ENCODE measurements at regions not wholly inside any gene's neighbourhood (a gene's known extent, or its start where the extent isn't known, plus 50 kb on each side); places are given as distances from the start of the nearest gene placed in this dataset.

- FAIRE-seq (no peak), DNase-seq (ENCODE audit: insufficient read length) (no peak)
- TF ChIP-seq TAF1 (IDR thresholded peaks at IDR 0.05; ENCODE audit: borderline replicate concordance, low read depth, low read length), result no peak
- TF ChIP-seq POLR2AphosphoS5 (IDR thresholded peaks at IDR 0.05; ENCODE audit: low read depth, low read length), result no peak
- no peak for TF ChIP-seq POLR2A (IDR thresholded peaks at IDR 0.05; ENCODE audit: low read depth, low read length)
These were observed 120.9 kb upstream of the KL start for GRCh38 chr13:32895296-32895695.

DNA sequence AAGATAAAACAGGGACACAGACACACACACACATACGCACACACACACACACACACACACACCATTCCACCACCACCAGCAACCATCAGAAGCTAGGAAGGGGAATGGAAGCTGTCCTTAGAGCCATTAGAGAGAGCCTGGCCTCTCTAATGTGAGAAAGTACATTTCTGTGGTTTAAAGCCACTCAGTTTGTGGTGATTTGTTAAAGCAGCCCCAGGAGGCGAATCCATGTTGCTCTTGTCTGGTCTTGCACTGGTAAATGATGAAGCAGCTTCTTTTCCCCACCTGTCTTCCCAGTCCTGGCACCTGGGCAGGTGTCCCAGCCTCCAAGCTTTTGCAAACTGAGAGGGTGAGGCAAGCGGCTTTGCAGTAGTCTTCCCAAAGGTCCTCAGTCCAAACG lies 118.9 kb upstream of the KL start:
- TF ChIP-seq POLR2A (IDR thresholded peaks at IDR 0.05; ENCODE audit: low read depth, low read length) (no peak), POLR2AphosphoS5 (IDR thresholded peaks at IDR 0.05; ENCODE audit: low read depth, low read length) (no peak), TAF1 (IDR thresholded peaks at IDR 0.05; ENCODE audit: borderline replicate concordance, low read depth, low read length) (no peak)
- FAIRE-seq (no peak), DNase-seq (ENCODE audit: insufficient read length) (no peak)

DNA sequence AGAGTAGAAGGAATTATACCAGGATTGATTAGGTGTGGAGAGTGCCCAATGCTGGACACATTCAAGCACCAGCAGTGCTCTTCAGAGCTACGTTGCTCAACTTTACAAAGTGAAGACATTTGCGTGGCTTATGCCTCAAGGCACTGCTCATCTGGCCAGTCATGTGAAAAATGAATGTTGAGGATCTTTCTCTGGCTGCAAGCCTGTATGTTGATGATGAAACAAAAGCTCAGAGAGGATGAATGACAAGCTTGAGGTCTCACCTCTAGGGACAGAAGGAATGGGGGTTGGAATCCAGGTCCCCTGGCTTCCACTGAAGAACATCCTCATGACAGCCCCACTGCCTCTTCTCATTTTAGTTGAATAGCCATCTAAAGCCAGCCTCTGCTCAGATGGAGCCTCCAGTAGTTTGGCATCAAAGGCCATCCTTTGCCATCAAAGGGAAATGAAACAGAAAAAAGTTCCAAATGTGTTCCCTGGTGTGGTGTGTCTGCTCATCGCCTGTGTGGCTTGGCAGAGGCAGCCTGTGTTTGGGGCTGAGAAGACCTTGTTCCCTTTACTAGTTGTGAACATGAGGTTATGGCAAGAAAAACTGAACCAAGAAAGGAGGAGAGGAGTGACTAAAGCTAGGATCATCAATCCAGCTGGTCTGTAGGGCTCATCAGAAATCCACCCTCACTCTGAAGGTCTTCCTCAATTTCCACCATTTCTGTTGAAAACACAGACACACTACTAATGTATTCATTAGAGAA lies 114.0 kb upstream of the KL start:
- no peak for FAIRE-seq
- DNase-seq (ENCODE audit: insufficient read length), result no peak
- no peak for TF ChIP-seq TAF1 (IDR thresholded peaks at IDR 0.05; ENCODE audit: borderline replicate concordance, low read depth, low read length)
- no peak for TF ChIP-seq POLR2A (IDR thresholded peaks at IDR 0.05; ENCODE audit: low read depth, low read length)
- TF ChIP-seq POLR2AphosphoS5 (IDR thresholded peaks at IDR 0.05; ENCODE audit: low read depth, low read length), result no peak

DNA sequence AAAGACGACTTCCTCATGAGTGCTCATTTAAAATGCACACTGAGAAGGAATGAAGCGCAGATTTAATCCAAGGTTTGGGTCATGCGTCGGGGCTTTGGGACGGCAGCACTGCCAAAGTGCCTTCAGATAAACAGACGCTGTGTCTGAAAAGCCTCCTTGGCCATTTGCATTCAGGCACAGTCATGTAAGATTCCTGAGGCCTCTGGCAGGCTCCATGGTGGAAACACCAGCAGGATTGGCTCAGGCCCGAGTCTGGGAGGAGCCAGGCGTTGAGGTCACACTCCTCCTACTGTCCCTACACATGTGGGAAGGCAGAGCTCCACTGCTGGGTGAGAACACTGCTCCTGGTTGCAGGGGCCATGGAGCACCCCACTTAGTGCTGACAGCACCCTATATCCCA lies 113.3 kb upstream of the KL start:
- TF ChIP-seq POLR2A (IDR thresholded peaks at IDR 0.05; ENCODE audit: low read depth, low read length) (no peak), TAF1 (IDR thresholded peaks at IDR 0.05; ENCODE audit: borderline replicate concordance, low read depth, low read length) (no peak), POLR2AphosphoS5 (IDR thresholded peaks at IDR 0.05; ENCODE audit: low read depth, low read length) (no peak)
- DNase-seq (ENCODE audit: insufficient read length) (no peak), FAIRE-seq (no peak)

- FAIRE-seq (no peak), DNase-seq (ENCODE audit: insufficient read length) (no peak)
- no peak for TF ChIP-seq TAF1 (IDR thresholded peaks at IDR 0.05; ENCODE audit: borderline replicate concordance, low read depth, low read length)
- TF ChIP-seq POLR2A (IDR thresholded peaks at IDR 0.05; ENCODE audit: low read depth, low read length), result no peak
- TF ChIP-seq POLR2AphosphoS5 (IDR thresholded peaks at IDR 0.05; ENCODE audit: low read depth, low read length), result no peak
These were observed 112.5 kb upstream of the KL start for GRCh38 chr13:32903720-32904119.

DNA sequence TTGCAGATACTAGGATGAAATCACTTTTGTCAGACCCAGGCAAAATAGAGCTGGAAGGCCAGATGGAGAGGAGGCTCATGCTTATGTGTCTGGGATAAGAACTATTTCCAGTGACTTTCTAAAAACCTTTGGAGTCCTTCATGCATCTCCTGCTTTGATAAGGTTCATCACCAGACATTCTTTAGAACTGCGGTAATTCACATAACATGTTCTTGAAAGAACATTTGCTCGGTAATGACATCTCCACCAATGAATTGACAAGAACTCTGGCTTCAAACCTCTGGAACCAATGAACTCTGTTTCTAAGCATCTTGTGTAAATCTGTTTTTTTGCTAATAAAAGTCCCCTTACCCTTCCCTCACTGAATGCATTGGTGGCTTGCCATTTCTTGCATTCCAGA lies 112.0 kb upstream of the KL start:
- no peak for DNase-seq (ENCODE audit: insufficient read length)
- FAIRE-seq, result peak; percentile 27
- TF ChIP-seq TAF1 (IDR thresholded peaks at IDR 0.05; ENCODE audit: borderline replicate concordance, low read depth, low read length) (no peak), POLR2A (IDR thresholded peaks at IDR 0.05; ENCODE audit: low read depth, low read length) (no peak), POLR2AphosphoS5 (IDR thresholded peaks at IDR 0.05; ENCODE audit: low read depth, low read length) (no peak)

GRCh38 chr13:32905063-32905863 lies 111.0 kb upstream of the KL start:
- TF ChIP-seq POLR2A (IDR thresholded peaks at IDR 0.05; ENCODE audit: low read depth, low read length) (no peak), TAF1 (IDR thresholded peaks at IDR 0.05; ENCODE audit: borderline replicate concordance, low read depth, low read length) (no peak), POLR2AphosphoS5 (IDR thresholded peaks at IDR 0.05; ENCODE audit: low read depth, low read length) (no peak)
- DNase-seq (ENCODE audit: insufficient read length), result peak; percentile 17

DNA sequence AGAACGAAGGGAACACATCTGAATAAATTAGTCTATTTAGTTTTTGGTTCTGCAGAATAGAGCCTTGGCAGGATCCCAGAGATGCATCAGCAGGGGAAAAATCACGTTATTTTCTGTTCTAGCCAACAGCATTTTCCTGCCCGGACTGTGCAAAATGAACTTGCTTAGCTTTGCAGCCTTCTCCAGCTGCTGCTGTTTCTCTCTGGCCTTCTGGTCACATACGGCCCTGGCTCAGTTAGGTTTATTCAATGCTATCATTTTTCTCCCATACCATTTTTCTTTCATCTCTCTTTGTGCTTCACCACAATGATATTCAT lies 110.4 kb upstream of the KL start:
- DNase-seq (ENCODE audit: insufficient read length) (no peak), FAIRE-seq (no peak)
- TF ChIP-seq POLR2AphosphoS5 (IDR thresholded peaks at IDR 0.05; ENCODE audit: low read depth, low read length) (no peak), POLR2A (IDR thresholded peaks at IDR 0.05; ENCODE audit: low read depth, low read length) (no peak), TAF1 (IDR thresholded peaks at IDR 0.05; ENCODE audit: borderline replicate concordance, low read depth, low read length) (no peak)

More at GRCh38 chr13:32905063-32905863, 111.0 kb upstream of the KL start:
- FAIRE-seq, result peak; percentile 69

- TF ChIP-seq POLR2AphosphoS5 (IDR thresholded peaks at IDR 0.05; ENCODE audit: low read depth, low read length) (no peak), POLR2A (IDR thresholded peaks at IDR 0.05; ENCODE audit: low read depth, low read length) (no peak), TAF1 (IDR thresholded peaks at IDR 0.05; ENCODE audit: borderline replicate concordance, low read depth, low read length) (no peak)
- FAIRE-seq (no peak), DNase-seq (ENCODE audit: insufficient read length) (no peak)
These were observed 109.0 kb upstream of the KL start for GRCh38 chr13:32907211-32907610.

GRCh38 chr13:32910530-32910929 lies 105.7 kb upstream of the KL start:
- FAIRE-seq (no peak), DNase-seq (ENCODE audit: insufficient read length) (no peak)
- TF ChIP-seq POLR2A (IDR thresholded peaks at IDR 0.05; ENCODE audit: low read depth, low read length), result no peak
- no peak for TF ChIP-seq TAF1 (IDR thresholded peaks at IDR 0.05; ENCODE audit: borderline replicate concordance, low read depth, low read length)
- TF ChIP-seq POLR2AphosphoS5 (IDR thresholded peaks at IDR 0.05; ENCODE audit: low read depth, low read length), result no peak

GRCh38 chr13:32911506-32911905 lies 104.7 kb upstream of the KL start:
- no peak for TF ChIP-seq POLR2AphosphoS5 (IDR thresholded peaks at IDR 0.05; ENCODE audit: low read depth, low read length)
- no peak for TF ChIP-seq POLR2A (IDR thresholded peaks at IDR 0.05; ENCODE audit: low read depth, low read length)
- no peak for TF ChIP-seq TAF1 (IDR thresholded peaks at IDR 0.05; ENCODE audit: borderline replicate concordance, low read depth, low read length)
- FAIRE-seq, result peak; percentile 90
- DNase-seq (ENCODE audit: insufficient read length), result peak; percentile 23

GRCh38 chr13:32914686-32915085 lies 101.5 kb upstream of the KL start:
- TF ChIP-seq POLR2A (IDR thresholded peaks at IDR 0.05; ENCODE audit: low read depth, low read length) (no peak), POLR2AphosphoS5 (IDR thresholded peaks at IDR 0.05; ENCODE audit: low read depth, low read length) (no peak), TAF1 (IDR thresholded peaks at IDR 0.05; ENCODE audit: borderline replicate concordance, low read depth, low read length) (no peak)
- FAIRE-seq (no peak), DNase-seq (ENCODE audit: insufficient read length) (no peak)

Measured in GM12892 (cell line).